ENCODE measurements at regions not wholly inside any gene's neighbourhood (a gene's known extent, or its start where the extent isn't known, plus 50 kb on each side); places are given as distances from the start of the nearest gene placed in this dataset.

GRCh38 chr3:148077965-148078364 is 619.7 kb upstream of the AGTR1 start:
- no peak for DNase-seq
- Histone ChIP-seq H3K27me3 (ENCODE audit: control insufficient read depth, insufficient read depth, low read length) (no peaks in the 10 kb centered on the region), H3K79me1 (ENCODE audit: low read depth in 1 of 2, low read length in 2 of 2) (no peaks in the 10 kb centered on the region), H4K8ac (ENCODE audit: low read depth in 2 of 2, low read length in 2 of 2) (no peak overlapping the region), H3K56ac (ENCODE audit: extremely low read depth, insufficient read depth, low read length) (no peak overlapping the region), H3K14ac (replicated peaks; ENCODE audit: low read depth, low read length) (no peak overlapping the region), H3K9ac (ENCODE audit: low read depth, low read length) (no peak overlapping the region), H2BK20ac (ENCODE audit: low read depth, low read length) (no peak overlapping the region), H2BK120ac (ENCODE audit: low read depth, low read length) (no peak overlapping the region), H2AFZ (replicated peaks; ENCODE audit: low read length, poor library complexity) (no peak overlapping the region), H3K4me1 (ENCODE audit: control insufficient read depth, insufficient read depth, low read length) (no peaks in the 10 kb centered on the region), H3K23ac (ENCODE audit: low read depth, low read length) (no peak overlapping the region), H4K5ac (ENCODE audit: low read depth, low read length) (no peak overlapping the region), H3K27ac (ENCODE audit: insufficient read depth, low read length) (no peak overlapping the region), H3K9me1 (ENCODE audit: insufficient read depth, low read length) (no peaks in the 10 kb centered on the region), H3K4me2 (ENCODE audit: low read depth, low read length) (no peak overlapping the region), H3K18ac (ENCODE audit: low read depth, low read length) (no peak overlapping the region), H3K4ac (ENCODE audit: low read depth, low read length) (no peak overlapping the region), H2AK9ac (replicated peaks; ENCODE audit: low read depth, low read length, poor library complexity) (no peak overlapping the region), H2BK15ac (ENCODE audit: low read depth, low read length) (no peak overlapping the region), H4K20me1 (ENCODE audit: insufficient read depth, low read length) (no peaks in the 10 kb centered on the region), H4K91ac (ENCODE audit: insufficient read depth, low read depth, low read length) (no peak overlapping the region), H3K36me3 (ENCODE audit: control insufficient read depth, insufficient read depth, low read length) (no peaks in the 10 kb centered on the region), H2BK5ac (ENCODE audit: low read depth, low read length, poor library complexity, severe bottlenecking) (no peak overlapping the region), H3K9me3 (ENCODE audit: control insufficient read depth, insufficient read depth, low read length) (no peaks in the 10 kb centered on the region), H3K4me3 (ENCODE audit: insufficient read depth, low read depth, low read length) (no peak overlapping the region), H2AK5ac (ENCODE audit: low read depth, low read length) (no peak overlapping the region)
- TF ChIP-seq CHD1 (IDR thresholded peaks at IDR 0.05; ENCODE audit: low read depth, low read length), result no peak
- TF ChIP-seq FOS (IDR thresholded peaks at IDR 0.05; ENCODE audit: low read depth, low read length), result no peak
- TF ChIP-seq NFE2L2 (IDR thresholded peaks at IDR 0.05; ENCODE audit: low read depth, low read length), result no peak
- TF ChIP-seq MAZ (IDR thresholded peaks at IDR 0.05; ENCODE audit: borderline replicate concordance, low read depth, low read length), result no peak
- TF ChIP-seq, protein P1, sequence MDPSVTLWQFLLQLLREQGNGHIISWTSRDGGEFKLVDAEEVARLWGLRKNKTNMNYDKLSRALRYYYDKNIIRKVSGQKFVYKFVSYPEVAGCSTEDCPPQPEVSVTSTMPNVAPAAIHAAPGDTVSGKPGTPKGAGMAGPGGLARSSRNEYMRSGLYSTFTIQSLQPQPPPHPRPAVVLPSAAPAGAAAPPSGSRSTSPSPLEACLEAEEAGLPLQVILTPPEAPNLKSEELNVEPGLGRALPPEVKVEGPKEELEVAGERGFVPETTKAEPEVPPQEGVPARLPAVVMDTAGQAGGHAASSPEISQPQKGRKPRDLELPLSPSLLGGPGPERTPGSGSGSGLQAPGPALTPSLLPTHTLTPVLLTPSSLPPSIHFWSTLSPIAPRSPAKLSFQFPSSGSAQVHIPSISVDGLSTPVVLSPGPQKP (IDR thresholded peaks at IDR 0.05; ENCODE audit: borderline replicate concordance, low read depth, low read length), result no peak
- no peak for TF ChIP-seq MXI1 (IDR thresholded peaks at IDR 0.05; ENCODE audit: borderline replicate concordance, low read depth, low read length)
- no peak for TF ChIP-seq BHLHE40 (IDR thresholded peaks at IDR 0.05; ENCODE audit: low read depth, low read length)
- TF ChIP-seq CEBPB (IDR thresholded peaks at IDR 0.05; ENCODE audit: low read depth, low read length), result no peak
- TF ChIP-seq CTCF (conservative IDR thresholded peaks at IDR 0.05; ENCODE audit: low read depth, low read length), result no peak
- no peak for TF ChIP-seq SMC3 (IDR thresholded peaks at IDR 0.05; ENCODE audit: low read depth, low read length)
- TF ChIP-seq RAD21 (IDR thresholded peaks at IDR 0.05; ENCODE audit: low read length), result no peak
- TF ChIP-seq POLR2A (IDR thresholded peaks at IDR 0.05; ENCODE audit: low read depth, low read length), result no peak
- TF ChIP-seq RFX5 (IDR thresholded peaks at IDR 0.05; ENCODE audit: low read depth, low read length), result no peak
- no peak for TF ChIP-seq RCOR1 (IDR thresholded peaks at IDR 0.05; ENCODE audit: insufficient replicate concordance, low read length)
- no peak for TF ChIP-seq MAFK (IDR thresholded peaks at IDR 0.05; ENCODE audit: low read depth, low read length)
- POLR2A ChIA-PET (ENCODE audit: unreplicated experiment), result no interaction called here
- intact Hi-C loops (cut with micrococcal nuclease), result loop anchor here (2.0 to 10.0 kb wide), 6 partner anchors 131 to 1433 kb away; no protein-coding TSS in a partner anchor
- in situ Hi-C loops (cut with MboI; ENCODE audit: low sequenced_read_pairs), result no loop called here
- WGBS, 2 experiments (ENCODE audit: extremely low coverage in 2 of 2, insufficient read length in 1 of 2), result 80% methylated on average over 1 of the region's 2 CpGs; no CpG with 5 or more reads in 1 of the 2 experiments
- ATAC-seq (ENCODE audit: low read depth), result no peak
- BruUV-seq (replicated peaks), result no TSS peak
- CTCF ChIA-PET, result interaction anchor here (0.7 to 2.4 kb wide), 4 partner anchors 9 to 859 kb away, joined by 3 to 10 read pairs (median 6); no protein-coding TSS in a partner anchor
- dilution Hi-C loops (cut with HindIII; ENCODE audit: low sequenced_read_pairs, unreplicated experiment), result no loop called here

Measured in IMR-90 (cell line).